ENCODE measurements at regions not wholly inside any gene's neighbourhood (a gene's known extent, or its start where the extent isn't known, plus 50 kb on each side); places are given as distances from the start of the nearest gene placed in this dataset.

DNA sequence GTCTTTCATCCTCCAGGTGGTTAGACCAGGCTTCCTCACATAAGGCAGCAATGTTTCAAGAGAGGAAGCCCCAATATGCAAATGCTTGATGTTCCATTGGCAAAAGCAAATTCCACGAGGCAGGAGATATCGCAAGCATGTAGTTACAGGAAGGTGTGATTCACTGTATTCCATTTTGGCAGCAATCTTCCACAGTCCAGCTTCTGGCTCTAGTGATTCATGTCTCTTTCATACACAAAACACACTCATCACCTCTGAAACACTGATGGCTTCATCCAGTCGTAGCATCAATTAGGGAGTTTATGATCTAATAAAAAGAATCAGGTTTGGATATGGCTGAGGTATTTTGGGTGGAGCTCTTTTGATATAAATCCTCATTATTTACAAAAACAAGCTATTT lies 552.2 kb upstream of the RIOK2 start:
- POLR2A ChIA-PET: no interaction called here
- Mint-ChIP-seq H3K9me3 (ENCODE audit: insufficient read depth) (no peaks in the 10 kb centered on the region), H3K27ac (no peak overlapping the region), H3K4me1 (no peaks in the 10 kb centered on the region), H3K27me3 (no peaks in the 10 kb centered on the region), H3K4me3 (no peak overlapping the region)
- peaks cover 0 to 5% (median 0%) of the 10 kb centered on the region in 3 donors for H3K9me3 ChIP-seq (ENCODE audit: control extremely low read depth in 1 of 3, control insufficient read depth in 2 of 3, insufficient read depth in 1 of 3, low read length in 2 of 3)
- no peaks in the 10 kb centered on the region for H3K27me3 ChIP-seq (replicated peaks in 1 of 4; ENCODE audit: control extremely low read depth in 1 of 4, control insufficient read depth in 3 of 4, insufficient read depth in 4 of 4, low read length in 3 of 4)
- H3K36me3 ChIP-seq (replicated peaks in 1 of 2; ENCODE audit: control extremely low read depth in 1 of 2, control insufficient read depth in 1 of 2, extremely low read depth in 1 of 2, insufficient read depth in 2 of 2, low read length in 1 of 2): no peaks in the 10 kb centered on the region
- H3K79me2 ChIP-seq (ENCODE audit: control insufficient read depth, insufficient read depth, low read length): no peaks in the 10 kb centered on the region
- H3K4me3 ChIP-seq (ENCODE audit: control extremely low read depth in 1 of 5, extremely low read depth in 1 of 5, insufficient read depth in 1 of 5, low read depth in 2 of 5, low read length in 4 of 5): no peak overlapping the region
- CTCF ChIA-PET: no interaction called here
- no peak overlapping the region for H3K9ac ChIP-seq (ENCODE audit: low read length)
- no peaks in the 10 kb centered on the region for H3K4me1 ChIP-seq (ENCODE audit: control insufficient read depth in 2 of 2, insufficient read depth in 2 of 2, low read length in 2 of 2)
- TF ChIP-seq EZH2 (IDR thresholded peaks at IDR 0.05; ENCODE audit: borderline replicate concordance, insufficient read depth, low read depth, low read length, poor library complexity, severe bottlenecking) (no peak), CTCF (IDR thresholded peaks at IDR 0.05) (no peak)
- no peak overlapping the region for H3K4me2 ChIP-seq (replicated peaks; ENCODE audit: low read depth, low read length, poor library complexity, severe bottlenecking)
- DNase-seq: no peak
- no peaks in the 10 kb centered on the region for H4K20me1 ChIP-seq (ENCODE audit: control insufficient read depth, insufficient read depth, low read length, poor library complexity, severe bottlenecking)
- WGBS (ENCODE audit: insufficient coverage): 100% methylated on average over 1 of the region's 3 CpGs
- intact Hi-C loops (cut with micrococcal nuclease): no loop called here
- no peak overlapping the region for H2AFZ ChIP-seq (ENCODE audit: insufficient read depth, low read depth, low read length, poor library complexity, severe bottlenecking)
- H3K27ac ChIP-seq (ENCODE audit: low read length in 2 of 2): no peak overlapping the region
- ATAC-seq (ENCODE audit: low read depth): no peak

- WGBS (ENCODE audit: insufficient coverage): 84% methylated on average over 5 of the region's 6 CpGs
- H3K9me3 ChIP-seq (ENCODE audit: control extremely low read depth in 1 of 3, control insufficient read depth in 2 of 3, insufficient read depth in 1 of 3, low read length in 2 of 3): peaks cover 0 to 5% (median 0%) of the 10 kb centered on the region in 3 donors
- H3K36me3 ChIP-seq (replicated peaks in 1 of 2; ENCODE audit: control extremely low read depth in 1 of 2, control insufficient read depth in 1 of 2, extremely low read depth in 1 of 2, insufficient read depth in 2 of 2, low read length in 1 of 2): no peaks in the 10 kb centered on the region
- H3K27ac Mint-ChIP-seq: no peak overlapping the region
- no peaks in the 10 kb centered on the region for H3K27me3 ChIP-seq (replicated peaks in 1 of 4; ENCODE audit: control extremely low read depth in 1 of 4, control insufficient read depth in 3 of 4, insufficient read depth in 4 of 4, low read length in 3 of 4)
- no peak overlapping the region for H3K4me2 ChIP-seq (replicated peaks; ENCODE audit: low read depth, low read length, poor library complexity, severe bottlenecking)
- no peaks in the 10 kb centered on the region for H3K4me1 ChIP-seq (ENCODE audit: control insufficient read depth in 2 of 2, insufficient read depth in 2 of 2, low read length in 2 of 2)
- no peak overlapping the region for H3K4me3 Mint-ChIP-seq
- ChIA-PET POLR2A (no interaction called here), CTCF (no interaction called here)
- intact Hi-C loops (cut with micrococcal nuclease): no loop called here
- H3K9me3 Mint-ChIP-seq (ENCODE audit: insufficient read depth): no peaks in the 10 kb centered on the region
- H3K79me2 ChIP-seq (ENCODE audit: control insufficient read depth, insufficient read depth, low read length): no peaks in the 10 kb centered on the region
- no peak overlapping the region for H3K27ac ChIP-seq (ENCODE audit: low read length in 2 of 2)
- ATAC-seq (ENCODE audit: low read depth): no peak
- no peak overlapping the region for H3K9ac ChIP-seq (ENCODE audit: low read length)
- no peak overlapping the region for H3K4me3 ChIP-seq (ENCODE audit: control extremely low read depth in 1 of 5, extremely low read depth in 1 of 5, insufficient read depth in 1 of 5, low read depth in 2 of 5, low read length in 4 of 5)
- no peaks in the 10 kb centered on the region for H3K27me3 Mint-ChIP-seq
- no peak for TF ChIP-seq EZH2 (IDR thresholded peaks at IDR 0.05; ENCODE audit: borderline replicate concordance, insufficient read depth, low read depth, low read length, poor library complexity, severe bottlenecking)
- no peak for TF ChIP-seq CTCF (IDR thresholded peaks at IDR 0.05)
- DNase-seq: no peak
- H4K20me1 ChIP-seq (ENCODE audit: control insufficient read depth, insufficient read depth, low read length, poor library complexity, severe bottlenecking): no peaks in the 10 kb centered on the region
- no peaks in the 10 kb centered on the region for H3K4me1 Mint-ChIP-seq
- H2AFZ ChIP-seq (ENCODE audit: insufficient read depth, low read depth, low read length, poor library complexity, severe bottlenecking): no peak overlapping the region
Observed at GRCh38 chr5:97737608-97738007, 554.6 kb upstream of the RIOK2 start.
